ENCODE measurements at regions not wholly inside any gene's neighbourhood (a gene's known extent, or its start where the extent isn't known, plus 50 kb on each side); places are given as distances from the start of the nearest gene placed in this dataset.

GRCh38 chr4:141853091-141853764 is 216.8 kb downstream of the IL15 start:
- TF ChIP-seq CTCF (conservative IDR thresholded peaks at IDR 0.05), result no peak
- no peak for TF ChIP-seq EZH2 (IDR thresholded peaks at IDR 0.05; ENCODE audit: low read depth)
